Neural progenitor cell (in vitro differentiated cells): ENCODE measurements at regions not wholly inside any gene's neighbourhood (a gene's known extent, or its start where the extent isn't known, plus 50 kb on each side); places are given as distances from the start of the nearest gene placed in this dataset.

ENCODE experiments used
- DNase-seq: peaks from one replicate; pipeline ENCODE4 v3.0.0-alpha.2; 2016; ENCODE audit warnings: low spot score
- H2AFZ ChIP-seq: fragments of 200-600 bp; sonication (generic); replicated peaks from 2 replicates; pipeline ENCODE4 v1.6.1; 2016; ENCODE audit warnings: antibody characterized with exemption
- H3F3A ChIP-seq: fragments of 200-600 bp; sonication (generic); 2 replicates; pipeline ENCODE4 v1.6.1; 2016; ENCODE audit warnings: antibody characterized with exemption, low read depth
- H3K27ac ChIP-seq: fragments of 200-600 bp; sonication (generic); 2 replicates; pipeline ENCODE4 v1.5.1; 2016; ENCODE audit warnings: mild to moderate bottlenecking
- H3K27me3 ChIP-seq: fragments of 200-600 bp; sonication (generic); 2 replicates; pipeline ENCODE4 v1.6.1; 2016; ENCODE audit warnings: mild to moderate bottlenecking, moderate library complexity
- H3K36me3 ChIP-seq: fragments of 200-600 bp; sonication (generic); 2 replicates; pipeline ENCODE4 v1.5.1; 2016
- H3K4me1 ChIP-seq: fragments of 200-600 bp; sonication (generic); 2 replicates; pipeline ENCODE4 v1.6.1; 2016; ENCODE audit warnings: mixed run types
- H3K4me2 ChIP-seq: fragments of 200-600 bp; sonication (generic); 2 replicates; pipeline ENCODE4 v1.6.1; 2016
- H3K4me3 ChIP-seq: fragments of 200-600 bp; sonication (generic); 2 replicates; pipeline ENCODE4 v1.5.1; 2016
- H3K79me2 ChIP-seq: fragments of 200-600 bp; sonication (generic); 2 replicates; pipeline ENCODE4 v1.6.1; 2016; ENCODE audit warnings: low read depth
- H3K9ac ChIP-seq: fragments of 200-600 bp; sonication (generic); 2 replicates; pipeline ENCODE4 v1.6.1; 2016
- H3K9me3 ChIP-seq: fragments of 200-600 bp; sonication (generic); 2 replicates; pipeline ENCODE4 v1.5.1; 2016; ENCODE audit warnings: low read depth
- H4K20me1 ChIP-seq: fragments of 200-600 bp; sonication (generic); 2 replicates; pipeline ENCODE4 v1.6.1; 2016; ENCODE audit warnings: low read depth
- H3K27ac Mint-ChIP-seq: 3 replicates; pipeline ENCODE4 v1.8.0; 2021; ENCODE audit warnings: mixed read lengths
- H3K27me3 Mint-ChIP-seq: 2 replicates; pipeline ENCODE4 v1.8.0; 2022; ENCODE audit warnings: low read depth, mild to moderate bottlenecking, inconsistent platforms, moderate library complexity, mixed read lengths; ENCODE audit not compliant: insufficient read depth
- H3K36me3 Mint-ChIP-seq: 3 replicates; pipeline ENCODE4 v1.8.0; 2021; ENCODE audit warnings: mixed read lengths
- H3K4me1 Mint-ChIP-seq: 3 replicates; pipeline ENCODE4 v1.8.0; 2021; ENCODE audit warnings: mixed read lengths
- H3K4me3 Mint-ChIP-seq: 3 replicates; pipeline ENCODE4 v1.8.0; 2021; ENCODE audit warnings: mild to moderate bottlenecking, moderate library complexity, mixed read lengths
- H3K9me3 Mint-ChIP-seq: 3 replicates; pipeline ENCODE4 v1.8.0; 2020; ENCODE audit warnings: mixed read lengths
- CTCF ChIP-seq: fragments of 200-600 bp; sonication (generic); IDR thresholded peaks from 2 replicates; pipeline ENCODE4 v1.5.1; 2017; ENCODE audit warnings: antibody characterized with exemption, mild to moderate bottlenecking
- EZH2 ChIP-seq: fragments of 200-600 bp; sonication (generic); IDR thresholded peaks from 2 replicates; pipeline ENCODE4 v1.6.1; 2017; ENCODE audit warnings: antibody characterized with exemption, mild to moderate bottlenecking, moderate library complexity
- EZH2phosphoT487 ChIP-seq: fragments of 200-600 bp; sonication (generic); IDR thresholded peaks from 2 replicates; pipeline ENCODE4 v1.6.1; 2017; ENCODE audit warnings: antibody characterized with exemption

- Mint-ChIP-seq H3K27me3 (peaks cover 2% of the 10 kb centered on the region), H3K4me1 (peaks cover 4% of the 10 kb centered on the region), H3K36me3 (no peaks in the 10 kb centered on the region), H3K27ac (no peak overlapping the region), H3K4me3 (no peak overlapping the region), H3K9me3 (no peaks in the 10 kb centered on the region)
- no peak overlapping the region for H3K4me3 ChIP-seq
- H3K27ac ChIP-seq: no peak overlapping the region
- H3K4me1 ChIP-seq: peaks cover 22% of the 10 kb centered on the region
- no peak overlapping the region for H3K9ac ChIP-seq
- peaks cover 4% of the 10 kb centered on the region for H3F3A ChIP-seq
- no peaks in the 10 kb centered on the region for H4K20me1 ChIP-seq
- no peak overlapping the region for H3K4me2 ChIP-seq
- H3K36me3 ChIP-seq: no peaks in the 10 kb centered on the region
- H3K27me3 ChIP-seq: no peaks in the 10 kb centered on the region
- TF ChIP-seq EZH2phosphoT487: no peak
- TF ChIP-seq CTCF: no peak
- no peak for TF ChIP-seq EZH2
- DNase-seq: no peak
- H3K9me3 ChIP-seq: no peaks in the 10 kb centered on the region
- no peak overlapping the region for H2AFZ ChIP-seq
- H3K79me2 ChIP-seq: no peaks in the 10 kb centered on the region
These were observed 247.0 kb upstream of the NBEA start for GRCh38 chr13:34695063-34695462.

- H3K79me2 ChIP-seq: no peaks in the 10 kb centered on the region
- no peak for DNase-seq
- no peak overlapping the region for H2AFZ ChIP-seq
- H3K27ac ChIP-seq: no peak overlapping the region
- Mint-ChIP-seq H3K4me3 (no peak overlapping the region), H3K9me3 (no peaks in the 10 kb centered on the region), H3K4me1 (peaks cover 8% of the 10 kb centered on the region), H3K36me3 (no peaks in the 10 kb centered on the region), H3K27ac (no peak overlapping the region), H3K27me3 (peaks cover 3% of the 10 kb centered on the region)
- no peaks in the 10 kb centered on the region for H3K27me3 ChIP-seq
- H3K4me3 ChIP-seq: no peak overlapping the region
- H4K20me1 ChIP-seq: no peaks in the 10 kb centered on the region
- H3K4me2 ChIP-seq: no peak overlapping the region
- H3K36me3 ChIP-seq: no peaks in the 10 kb centered on the region
- H3F3A ChIP-seq: peaks cover 4% of the 10 kb centered on the region
- H3K9me3 ChIP-seq: no peaks in the 10 kb centered on the region
- H3K4me1 ChIP-seq: peaks cover 26% of the 10 kb centered on the region
- H3K9ac ChIP-seq: no peak overlapping the region
- TF ChIP-seq EZH2: no peak
- TF ChIP-seq CTCF: no peak
- no peak for TF ChIP-seq EZH2phosphoT487
These were observed 245.8 kb upstream of the NBEA start for GRCh38 chr13:34696296-34696695.

- Histone ChIP-seq H3K27me3 (no peaks in the 10 kb centered on the region), H2AFZ (no peak overlapping the region), H3K4me2 (no peak overlapping the region), H3K36me3 (no peaks in the 10 kb centered on the region), H3K9me3 (no peaks in the 10 kb centered on the region), H4K20me1 (no peaks in the 10 kb centered on the region), H3K27ac (no peak overlapping the region), H3K4me1 (peaks cover 26% of the 10 kb centered on the region), H3K4me3 (no peak overlapping the region), H3K9ac (no peak overlapping the region), H3F3A (peaks cover 4% of the 10 kb centered on the region), H3K79me2 (no peaks in the 10 kb centered on the region)
- no peak for DNase-seq
- TF ChIP-seq EZH2phosphoT487: no peak
- TF ChIP-seq CTCF: no peak
- no peak for TF ChIP-seq EZH2
- Mint-ChIP-seq H3K4me3 (no peak overlapping the region), H3K36me3 (no peaks in the 10 kb centered on the region), H3K27me3 (peaks cover 3% of the 10 kb centered on the region), H3K4me1 (peaks cover 8% of the 10 kb centered on the region), H3K9me3 (no peaks in the 10 kb centered on the region), H3K27ac (no peak overlapping the region)
These were observed 245.3 kb upstream of the NBEA start for GRCh38 chr13:34696741-34697140.

- Histone ChIP-seq H3F3A (no peaks in the 10 kb centered on the region), H3K9me3 (no peaks in the 10 kb centered on the region), H3K9ac (no peak overlapping the region), H3K4me2 (no peak overlapping the region), H3K36me3 (no peaks in the 10 kb centered on the region), H4K20me1 (no peaks in the 10 kb centered on the region), H3K27ac (no peak overlapping the region), H3K79me2 (no peaks in the 10 kb centered on the region), H2AFZ (no peak overlapping the region), H3K27me3 (no peaks in the 10 kb centered on the region), H3K4me3 (no peak overlapping the region), H3K4me1 (peaks cover 12% of the 10 kb centered on the region)
- no peak for DNase-seq
- TF ChIP-seq CTCF (no peak), EZH2 (no peak), EZH2phosphoT487 (no peak)
- Mint-ChIP-seq H3K4me1 (peaks cover 4% of the 10 kb centered on the region), H3K9me3 (no peaks in the 10 kb centered on the region), H3K36me3 (no peaks in the 10 kb centered on the region), H3K27ac (no peak overlapping the region), H3K4me3 (no peak overlapping the region), H3K27me3 (peaks cover 3% of the 10 kb centered on the region)
These were observed 243.1 kb upstream of the NBEA start for GRCh38 chr13:34698945-34699344.
